ENCODE measurements at regions not wholly inside any gene's neighbourhood (a gene's known extent, or its start where the extent isn't known, plus 50 kb on each side); places are given as distances from the start of the nearest gene placed in this dataset.
"Not testable (repeated sequence)": the region's sequence is repeated elsewhere in the genome, so short reads cannot be mapped to it uniquely, and the experiment has no call there.

DNA sequence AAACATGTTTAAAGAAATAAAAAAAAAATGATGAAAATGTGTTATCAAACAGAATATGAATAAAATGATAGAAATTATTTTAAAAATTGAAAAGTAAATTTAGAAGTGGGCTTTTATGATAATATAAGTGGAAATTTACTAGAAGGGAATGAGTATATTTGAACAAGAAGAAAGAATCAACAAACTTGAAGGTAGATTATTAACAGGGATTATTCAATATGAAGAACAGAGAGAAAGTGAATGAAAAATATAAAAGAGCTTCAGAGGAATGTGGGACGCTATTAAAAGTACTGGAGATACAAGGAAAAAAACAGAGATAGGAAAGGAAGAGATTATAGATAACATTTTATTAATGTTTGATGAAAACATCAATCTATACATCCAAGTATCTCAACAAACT is 1014.4 kb upstream of the CITED2 start:
- DNase-seq: no peak

DNA sequence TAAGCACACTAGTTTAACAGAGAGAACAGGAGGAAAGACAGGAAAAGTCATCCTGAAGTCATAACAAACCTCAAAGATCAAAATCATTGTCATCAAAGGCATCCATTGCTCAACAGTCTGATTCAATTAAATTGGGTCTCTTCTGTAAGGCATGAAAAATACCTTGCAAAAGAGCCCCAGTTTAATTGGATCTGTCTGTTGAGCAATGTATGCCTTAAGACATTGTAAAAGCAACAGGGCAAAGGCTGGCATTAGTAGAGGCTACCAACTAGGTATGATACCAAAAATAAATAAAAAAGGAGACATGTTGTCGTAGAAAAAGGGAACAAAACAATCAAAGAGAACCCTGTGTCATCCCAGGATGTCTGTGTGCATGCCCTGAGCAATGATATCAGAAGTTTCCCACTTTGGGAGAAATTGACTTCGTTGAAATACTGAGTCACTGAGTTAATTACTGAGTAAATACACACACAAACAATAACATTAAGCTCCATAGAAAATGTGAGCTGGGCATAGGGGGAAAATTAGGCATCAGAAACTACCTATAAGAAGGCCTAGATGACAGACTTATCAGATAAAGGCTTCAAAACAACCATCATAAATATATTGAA is 1013.8 kb upstream of the CITED2 start:
- DNase-seq: no peak

DNA sequence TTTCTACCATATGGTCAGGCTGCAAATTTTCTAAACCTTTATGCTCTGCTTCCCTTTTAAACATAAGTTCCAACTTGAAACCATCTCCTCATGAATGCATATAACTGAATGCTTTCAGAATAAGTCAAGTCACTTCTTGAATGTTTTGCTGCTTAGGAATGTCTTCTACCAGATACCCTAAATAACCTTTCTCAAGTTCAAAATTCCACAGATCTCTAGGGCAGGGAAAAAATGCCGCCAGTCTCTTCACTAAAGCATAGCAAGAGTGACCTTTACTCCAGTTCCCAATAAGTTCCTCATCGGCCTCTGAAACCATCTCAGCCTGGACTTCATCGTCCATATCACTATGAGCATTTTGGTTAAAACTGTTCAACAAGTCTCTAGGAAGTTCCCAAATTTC is 1011.2 kb upstream of the CITED2 start:
- no peak for DNase-seq

DNA sequence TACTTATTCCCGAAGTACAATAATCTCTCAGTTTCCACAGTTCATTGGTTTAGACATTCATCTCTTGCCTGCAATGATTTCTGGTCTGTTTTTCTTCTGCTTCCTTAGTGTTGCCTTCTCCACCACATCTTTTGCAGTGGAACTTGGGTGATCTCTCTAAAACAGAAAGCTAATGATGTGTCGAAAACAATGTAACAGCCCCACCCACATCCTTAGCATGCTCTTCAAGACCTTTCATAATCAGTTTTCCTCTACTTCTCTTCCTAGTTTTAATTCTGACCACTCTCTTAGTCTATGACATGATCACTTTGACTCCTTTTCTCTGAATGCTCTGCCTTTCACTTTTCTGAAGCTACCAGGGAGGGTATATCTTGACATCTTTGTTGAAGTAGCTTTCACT is 1007.9 kb upstream of the CITED2 start:
- DNase-seq: no peak

DNA sequence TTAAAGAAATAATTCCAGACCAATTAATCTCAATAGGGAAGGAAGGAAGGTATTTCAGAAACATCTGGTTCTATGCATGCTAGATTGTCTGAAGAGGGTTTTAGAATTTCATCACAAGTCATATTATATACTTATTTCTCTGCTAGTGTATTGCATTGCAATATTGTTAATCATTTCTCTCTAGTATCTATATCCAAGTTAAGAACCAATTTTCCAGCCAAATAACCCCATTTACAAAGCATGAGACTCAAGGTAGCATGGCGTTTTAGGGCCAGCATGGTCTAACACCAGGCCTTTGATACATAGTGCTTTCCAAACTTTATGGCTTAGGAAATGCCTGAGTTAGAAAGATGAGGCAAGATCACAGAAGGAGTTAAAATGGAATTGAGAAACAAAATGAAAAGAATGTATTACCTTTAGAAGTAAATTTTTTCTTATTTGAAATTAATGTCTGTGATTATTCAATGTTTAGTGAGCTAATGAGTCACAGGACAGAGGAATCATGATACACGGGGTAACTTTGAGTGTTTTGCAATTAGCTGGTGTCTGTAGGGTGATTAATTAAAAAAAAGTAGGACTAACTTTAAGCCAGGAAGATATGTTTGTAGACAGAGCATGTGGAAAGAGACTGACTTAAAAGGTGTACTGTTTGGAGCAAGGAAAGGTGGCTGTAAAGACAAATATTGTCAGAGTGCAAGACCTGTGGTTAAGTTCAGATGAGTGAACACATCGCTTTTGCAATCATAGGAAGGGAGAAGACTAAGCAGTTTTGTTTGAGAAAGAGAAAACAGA is 1006.2 kb upstream of the CITED2 start:
- DNase-seq: no peak

DNA sequence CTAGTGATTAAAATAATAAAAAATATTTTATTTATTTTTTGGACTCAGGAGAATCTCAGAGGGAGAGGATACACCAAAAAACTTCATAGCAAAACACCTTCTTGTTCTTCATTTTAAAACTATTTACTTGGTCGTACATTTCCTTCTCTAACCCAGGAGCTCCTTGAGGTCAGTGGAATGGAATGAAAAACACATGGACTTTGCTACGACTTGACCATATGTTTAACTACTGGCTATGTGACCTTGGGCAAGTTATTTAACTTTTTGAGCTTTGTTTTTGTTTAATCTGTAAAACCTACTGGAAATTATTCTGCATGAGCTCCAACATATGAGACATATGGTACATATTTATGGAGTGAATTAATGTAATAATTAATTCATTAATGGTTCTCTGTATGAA is 1005.5 kb upstream of the CITED2 start:
- DNase-seq: no peak

DNA sequence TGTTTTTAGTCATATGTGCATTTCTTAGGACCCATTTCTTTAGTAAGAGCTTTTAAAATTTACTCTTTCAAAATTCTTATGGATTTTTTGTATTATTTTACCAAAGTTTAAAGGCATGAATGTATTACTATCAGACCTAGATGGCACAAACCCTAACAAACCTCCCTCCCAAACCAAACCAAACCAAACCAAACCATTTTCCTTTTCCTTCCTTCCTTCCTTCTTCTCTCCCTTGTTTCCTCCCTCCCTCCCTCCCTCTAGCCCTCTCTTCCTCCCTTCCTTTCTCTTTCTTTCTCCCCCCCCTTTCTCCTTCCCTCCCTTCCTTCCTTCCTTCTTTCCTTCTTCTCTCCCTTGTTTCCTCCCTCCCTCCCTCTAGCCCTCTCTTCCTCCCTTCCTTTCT is 1001.8 kb upstream of the CITED2 start:
- DNase-seq: no peak

DNA sequence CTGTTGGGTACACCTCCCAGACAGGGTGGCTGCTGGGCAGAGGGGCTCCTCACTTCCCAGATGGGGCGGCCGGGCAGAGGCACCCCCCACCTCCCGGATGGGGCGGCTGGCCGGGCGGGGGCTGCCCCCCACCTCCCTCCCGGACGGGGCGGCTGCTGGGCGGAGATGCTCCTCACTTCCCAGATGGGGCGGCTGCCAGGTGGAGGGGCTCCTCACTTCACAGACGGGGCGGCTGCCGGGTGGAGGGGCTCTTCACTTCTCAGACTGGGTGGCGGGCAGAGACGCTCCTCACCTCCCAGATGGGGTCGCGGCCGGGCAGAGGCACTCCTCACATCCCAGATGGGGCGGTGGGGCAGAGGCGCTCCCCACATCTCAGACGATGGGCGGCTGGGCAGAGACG is 999.3 kb upstream of the CITED2 start:
- not testable (repeated sequence) for DNase-seq

DNA sequence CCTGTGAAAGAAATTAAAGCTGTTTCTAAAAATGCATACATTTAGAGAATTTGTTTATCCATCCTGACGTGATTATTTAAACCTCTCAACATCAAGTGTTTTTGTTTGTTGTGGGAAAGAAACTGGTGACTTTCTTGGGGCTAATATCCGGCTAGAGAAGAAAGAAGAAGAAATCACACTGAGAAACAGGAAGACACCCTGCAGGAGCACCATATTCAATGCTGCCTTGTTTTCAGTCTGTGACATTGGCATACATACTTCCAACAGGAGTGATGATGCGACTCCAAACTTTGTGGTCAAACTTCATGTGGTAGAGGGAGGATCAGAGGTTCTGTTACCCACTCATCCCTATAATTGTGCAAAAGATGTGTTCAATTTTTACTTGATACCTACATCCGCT is 997.6 kb upstream of the CITED2 start:
- DNase-seq: no peak

DNA sequence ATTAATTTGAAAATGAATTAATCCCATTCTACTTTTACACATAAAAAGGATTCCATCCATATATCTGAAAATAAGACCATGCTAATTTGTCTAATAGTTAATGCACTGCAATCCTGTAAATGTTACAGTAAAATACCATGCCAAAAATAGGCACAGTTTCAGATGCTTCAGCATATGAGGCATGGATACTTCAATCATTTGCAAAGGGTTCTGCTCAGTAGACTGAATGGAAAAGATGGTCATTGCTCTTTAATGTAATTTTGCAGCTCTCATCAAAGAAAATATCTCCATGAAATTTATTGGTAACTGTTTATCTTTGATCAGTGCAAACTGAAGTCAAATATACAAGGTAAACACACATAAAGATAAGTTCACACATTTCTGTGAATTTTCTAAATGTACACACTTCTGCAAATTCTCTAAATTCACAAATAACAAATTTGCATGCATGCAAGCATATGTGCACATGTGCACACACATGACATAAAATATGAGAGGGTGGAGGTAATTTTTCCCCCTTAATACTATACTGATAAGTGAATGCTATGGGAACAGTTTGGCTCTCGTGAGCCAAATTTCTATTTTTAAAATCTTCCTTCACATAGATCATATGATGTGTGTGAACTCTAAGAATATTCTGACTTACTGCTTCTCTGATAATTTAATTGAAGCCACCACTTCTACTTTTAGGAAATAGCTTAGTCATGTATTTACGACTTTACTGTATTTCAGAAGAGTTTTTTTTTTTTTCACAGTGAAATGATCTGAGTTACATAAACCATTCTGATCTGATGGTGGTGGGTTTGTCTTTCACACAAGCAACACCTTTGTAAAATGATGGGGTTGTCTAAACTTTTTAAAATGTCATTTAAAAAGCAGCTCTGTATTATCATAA is 996.8 kb upstream of the CITED2 start:
- no peak for DNase-seq

DNA sequence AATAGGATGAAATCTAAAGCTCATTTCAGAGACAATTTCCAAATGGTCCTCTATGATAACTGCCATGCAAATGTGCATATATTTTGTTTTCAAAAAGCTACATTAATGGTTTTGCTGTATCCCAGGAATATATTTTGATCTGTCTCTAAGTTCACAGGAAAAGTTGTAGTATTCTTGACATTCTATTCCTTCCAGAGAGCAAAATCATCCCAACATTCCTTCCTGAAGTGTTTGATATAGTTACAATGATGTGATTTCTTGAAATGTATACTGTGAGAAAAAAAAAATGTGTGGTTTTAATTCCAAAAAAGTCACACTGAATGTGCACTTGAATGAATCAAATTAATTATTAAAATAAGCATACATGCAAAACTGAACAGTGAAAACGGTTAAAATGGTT is 996.0 kb upstream of the CITED2 start:
- DNase-seq: no peak

DNA sequence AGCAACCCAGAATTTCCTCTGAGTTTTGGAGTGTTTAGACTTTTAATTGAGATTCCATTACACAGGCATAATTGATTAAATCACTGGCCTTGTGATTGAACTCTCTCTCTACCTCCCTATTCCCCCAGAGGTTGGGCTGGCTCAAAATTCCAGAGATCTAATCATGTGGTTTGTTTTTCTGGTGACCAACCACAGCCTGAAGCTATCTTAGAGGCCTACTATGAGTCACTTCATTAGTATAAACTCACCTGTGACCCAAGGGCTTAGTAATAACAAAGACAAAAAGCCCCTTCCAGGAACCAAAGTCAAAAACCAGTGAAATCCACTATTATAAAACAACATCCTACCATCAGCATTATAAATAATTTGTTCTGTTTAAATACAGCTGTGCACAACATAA is 992.5 kb upstream of the CITED2 start:
- DNase-seq: no peak

DNA sequence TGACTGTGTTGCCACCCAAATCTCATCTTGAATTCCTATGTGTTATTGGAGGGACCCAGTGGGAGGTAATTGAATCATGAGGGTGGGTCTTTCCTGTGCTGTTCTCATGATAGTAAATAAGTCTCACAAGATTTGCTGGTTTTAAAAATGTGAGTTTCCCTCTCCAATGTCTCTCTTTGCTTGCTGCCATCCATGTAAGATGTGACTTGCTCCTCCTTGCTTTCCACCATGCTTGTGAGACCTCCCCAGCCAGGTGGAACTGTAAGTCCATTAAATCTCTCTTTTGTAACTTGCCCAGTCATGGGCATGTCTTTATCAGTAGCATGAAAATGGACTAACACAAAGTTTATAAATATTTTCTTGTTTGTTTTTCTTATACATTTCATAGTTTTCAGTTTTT is 990.5 kb upstream of the CITED2 start:
- DNase-seq: no peak

DNA sequence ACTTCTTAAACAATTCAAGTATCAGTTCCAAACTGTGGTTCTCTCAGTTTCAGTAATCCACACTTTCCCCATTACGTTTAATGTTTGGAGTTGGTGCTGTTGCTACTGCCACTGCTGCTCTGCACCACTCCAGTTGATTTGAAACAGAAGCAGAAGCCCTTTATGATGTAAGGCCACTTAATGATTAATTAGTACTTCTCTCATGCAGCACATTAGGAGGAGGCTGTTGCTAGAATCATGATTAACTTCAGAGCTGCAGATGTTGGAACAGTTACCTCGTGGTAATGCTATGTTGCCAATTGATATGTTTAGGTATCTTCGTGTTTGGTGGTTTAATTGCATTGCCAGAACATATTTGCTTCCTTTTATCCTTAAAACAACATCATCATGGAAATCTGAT is 986.2 kb upstream of the CITED2 start:
- no peak for DNase-seq

DNA sequence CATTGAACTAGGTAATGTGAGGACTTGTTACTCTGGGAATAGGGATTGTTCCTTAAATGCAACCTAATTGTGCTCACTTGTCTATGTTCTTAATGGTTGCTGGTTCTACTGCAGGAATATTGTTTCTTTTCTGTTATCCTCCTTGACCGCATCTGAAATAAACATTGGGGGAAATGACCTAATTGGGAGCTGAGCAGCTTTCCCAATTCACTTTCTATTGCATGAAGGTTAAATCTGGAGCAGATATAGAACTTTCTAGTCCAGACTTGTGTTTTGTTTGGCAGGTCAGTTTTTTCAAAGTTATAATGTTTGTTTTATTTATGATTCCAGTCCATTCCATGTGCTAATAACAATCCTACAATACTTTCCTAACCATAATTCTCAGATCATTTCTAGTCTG is 981.0 kb upstream of the CITED2 start:
- DNase-seq: no peak

DNA sequence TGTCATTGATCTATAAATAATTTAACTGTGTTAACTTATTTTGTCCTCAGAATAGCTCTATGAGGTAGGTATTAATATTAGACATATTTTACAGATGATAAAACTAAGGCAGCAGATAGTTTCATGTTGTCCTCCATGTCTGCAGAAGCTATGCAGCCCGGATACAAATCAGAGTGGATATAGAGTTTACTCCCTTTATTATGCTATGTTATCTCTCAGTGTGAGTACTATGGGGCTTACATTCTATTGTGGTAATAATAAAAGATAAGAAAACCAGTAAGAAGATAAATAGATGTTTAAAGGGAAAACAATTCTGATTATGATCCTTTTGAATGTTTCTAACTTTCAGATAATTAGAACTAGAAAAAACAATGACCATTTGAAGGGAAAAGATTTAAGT is 979.8 kb upstream of the CITED2 start:
- no peak for DNase-seq

DNA sequence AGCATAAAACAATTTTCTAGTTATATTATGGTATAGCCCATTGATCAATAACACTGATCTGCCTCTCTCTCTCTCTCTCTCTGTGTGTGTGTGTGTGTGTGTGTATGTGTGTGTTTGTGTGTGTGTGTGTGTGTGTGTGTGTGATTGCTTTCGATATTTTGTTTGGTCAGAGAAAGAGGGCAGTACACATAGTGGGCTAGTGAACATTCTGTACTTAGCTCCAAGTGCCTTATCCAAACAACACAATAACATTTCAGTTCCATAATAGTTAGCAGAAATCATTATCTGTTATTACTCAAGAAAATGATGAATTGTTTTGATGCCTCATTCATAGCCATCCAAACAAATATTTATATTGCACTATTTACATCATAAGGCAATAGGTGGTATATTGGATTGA is 979.1 kb upstream of the CITED2 start:
- no peak for DNase-seq

DNA sequence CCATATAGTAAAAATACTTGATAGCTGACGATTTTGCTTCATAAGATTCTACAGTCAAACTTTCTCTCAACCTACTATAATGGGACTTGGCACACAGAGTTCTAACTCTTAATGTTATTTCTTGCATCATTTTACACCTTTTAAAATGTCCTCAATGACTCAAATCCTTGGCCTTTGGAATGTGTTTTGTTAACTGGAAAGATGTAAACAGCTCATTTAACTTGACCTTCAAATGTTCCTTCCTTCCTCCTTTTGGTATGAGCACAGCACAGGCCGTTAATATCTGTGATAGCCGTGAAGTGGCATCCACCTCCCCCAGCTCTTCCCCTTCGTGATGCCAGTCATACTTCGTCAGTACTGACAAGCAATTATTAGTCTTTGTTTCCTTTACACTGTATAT is 972.0 kb upstream of the CITED2 start:
- DNase-seq: no peak

DNA sequence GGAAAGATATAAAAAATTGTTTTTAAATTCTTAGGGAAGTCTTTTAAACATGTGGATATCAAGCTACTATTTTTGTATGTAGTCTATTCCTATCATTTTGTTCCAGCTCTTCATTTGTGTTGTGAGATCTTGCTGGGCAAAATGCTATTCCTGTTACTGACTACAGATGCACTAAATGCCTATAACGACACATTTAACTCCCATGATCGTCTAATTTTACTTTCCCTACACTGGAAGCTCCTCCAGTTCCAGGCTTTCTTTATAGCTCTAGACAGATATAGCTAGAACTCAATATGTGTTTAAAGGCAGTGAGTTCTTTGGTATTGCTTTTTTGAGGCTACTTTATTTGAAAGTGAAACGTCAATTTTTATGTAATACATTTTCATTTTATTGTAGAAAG is 971.5 kb upstream of the CITED2 start:
- DNase-seq: no peak

DNA sequence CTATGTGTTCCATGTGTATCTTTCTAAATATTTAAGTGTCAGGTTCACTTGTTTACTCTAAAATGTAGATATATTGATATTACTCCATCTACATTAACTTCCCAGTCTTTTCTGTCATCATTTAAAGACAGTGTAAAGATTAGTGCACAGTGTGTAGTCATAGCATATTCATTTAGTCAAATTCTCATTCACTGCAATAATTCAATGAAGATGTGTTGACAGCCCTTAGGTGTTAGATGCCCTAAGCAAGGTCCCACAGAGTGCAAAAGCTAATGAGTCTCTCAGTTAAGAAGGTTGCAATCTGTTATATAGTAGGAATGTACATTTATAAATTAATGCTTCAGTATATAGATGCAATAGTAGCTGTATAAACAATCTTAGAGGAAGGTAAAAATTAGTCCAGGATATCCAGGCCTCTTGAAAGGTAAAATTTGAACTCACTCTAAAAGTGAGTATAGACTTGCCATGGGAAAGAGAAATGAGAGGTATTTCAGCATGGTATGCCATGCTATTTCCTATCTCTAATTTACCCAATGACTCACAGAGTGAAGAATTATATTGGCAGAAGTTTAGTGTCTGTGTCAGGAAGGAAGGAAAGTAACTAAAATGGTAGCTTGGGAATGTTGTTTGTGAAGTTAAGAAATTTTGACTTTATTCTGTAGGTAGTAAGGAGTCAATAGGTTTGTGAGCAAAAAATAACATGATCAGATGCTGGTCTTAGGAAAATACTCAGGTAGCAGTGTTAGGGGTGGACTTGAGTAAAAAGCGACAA is 969.9 kb upstream of the CITED2 start:
- DNase-seq: no peak

DNA sequence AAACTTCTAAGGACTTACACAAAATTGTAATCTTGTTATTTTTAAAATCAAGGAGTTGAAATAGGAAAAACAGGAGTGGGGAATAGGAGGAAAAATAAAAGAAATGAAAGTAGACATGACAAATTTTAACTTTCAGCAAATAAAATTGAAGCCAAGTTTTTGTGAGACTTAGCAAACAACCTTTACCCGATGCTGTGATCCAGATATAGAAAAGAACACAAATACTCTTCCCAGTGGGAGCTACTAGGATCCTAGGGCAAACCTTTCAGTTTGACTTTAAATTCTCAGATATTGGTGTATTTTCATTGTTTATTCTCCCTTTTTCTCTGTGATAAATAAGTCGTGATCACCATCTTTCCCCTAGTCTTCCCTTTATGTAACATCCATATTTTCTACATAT is 968.7 kb upstream of the CITED2 start:
- DNase-seq: no peak

DNA sequence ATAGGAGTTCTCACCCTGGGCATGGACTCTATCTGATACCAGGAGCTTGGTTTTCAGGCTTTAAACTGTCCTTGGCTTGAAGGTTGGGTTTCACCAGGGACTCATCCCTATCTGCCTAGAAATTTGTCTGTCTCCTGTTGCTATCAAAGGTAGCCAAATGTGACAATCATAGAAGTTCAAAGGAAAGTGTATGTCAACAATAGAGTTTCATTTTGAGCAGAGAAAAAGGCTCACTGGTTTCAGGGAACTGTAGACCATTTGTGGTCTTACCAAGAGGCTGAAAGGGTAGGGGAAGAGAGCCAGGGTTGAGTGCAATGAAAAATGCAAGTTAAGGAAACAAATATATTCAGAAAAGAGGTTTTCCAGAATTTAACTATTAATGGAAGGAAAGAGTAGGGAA is 966.8 kb upstream of the CITED2 start:
- no peak for DNase-seq

DNA sequence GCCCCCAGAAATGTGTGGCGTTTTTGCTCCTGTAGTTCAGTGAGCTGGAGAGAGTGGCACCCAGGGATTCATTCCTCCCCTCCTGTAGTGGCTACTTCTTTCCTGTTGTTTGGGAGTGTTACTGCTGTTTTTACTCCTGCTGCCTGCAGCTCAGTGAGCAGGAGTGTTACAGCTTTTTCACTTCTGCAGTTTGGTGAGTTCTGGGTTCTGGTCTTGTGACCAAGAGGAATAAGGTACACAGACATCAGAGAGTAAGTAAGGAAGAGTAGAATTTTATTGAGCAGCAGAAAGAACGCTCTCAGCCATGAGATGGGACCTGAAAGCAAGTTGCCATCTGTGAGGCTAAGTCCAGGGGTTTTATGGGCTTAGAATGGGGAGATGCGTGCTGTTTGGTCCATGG is 966.3 kb upstream of the CITED2 start:
- DNase-seq: no peak

Data from NCI-H510A (cell line).